Neural crest cell (in vitro differentiated cells): ENCODE measurements at regions not wholly inside any gene's neighbourhood (a gene's known extent, or its start where the extent isn't known, plus 50 kb on each side); places are given as distances from the start of the nearest gene placed in this dataset.
A peak's percentile ranks its signal among the peaks of the same experiment; 100 is the strongest.

ENCODE experiments used
- DNase-seq: peaks from one replicate; pipeline ENCODE4 v3.0.0; 2021; ENCODE audit warnings: low read depth, mixed read lengths, low spot score
- H3K27ac Mint-ChIP-seq: one replicate; pipeline ENCODE4 v1.8.0; 2021; ENCODE audit warnings: mild to moderate bottlenecking, mixed read lengths; ENCODE audit not compliant: unreplicated experiment
- H3K27me3 Mint-ChIP-seq: 2 replicates; pipeline ENCODE4 v1.8.0; 2021; ENCODE audit warnings: low read depth, mild to moderate bottlenecking, mixed read lengths
- H3K36me3 Mint-ChIP-seq: 2 replicates; pipeline ENCODE4 v1.8.0; 2021; ENCODE audit warnings: low read depth, mild to moderate bottlenecking, mixed read lengths
- H3K4me1 Mint-ChIP-seq: 2 replicates; pipeline ENCODE4 v1.8.0; 2021; ENCODE audit warnings: mixed read lengths
- H3K4me3 Mint-ChIP-seq: one replicate; pipeline ENCODE4 v1.8.0; 2021; ENCODE audit warnings: mild to moderate bottlenecking, mixed read lengths
- H3K9me3 Mint-ChIP-seq: 2 replicates; pipeline ENCODE4 v1.8.0; 2021; ENCODE audit warnings: mixed read lengths
- CTCF ChIP-seq: fragments of 200-600 bp; sonication (generic); conservative IDR thresholded peaks from 2 replicates; pipeline ENCODE4 v1.5.0; 2021; ENCODE audit warnings: antibody characterized with exemption, mild to moderate bottlenecking

GRCh38 chr19:30070968-30071632 is 129.1 kb downstream of the URI1 start:
- H3K9me3 Mint-ChIP-seq, result peaks cover 10% of the 10 kb centered on the region
- no peaks in the 10 kb centered on the region for H3K36me3 Mint-ChIP-seq
- H3K27ac Mint-ChIP-seq, result no peak overlapping the region
- H3K4me3 Mint-ChIP-seq, result no peak overlapping the region
- no peak for TF ChIP-seq CTCF
- no peak for DNase-seq
- H3K27me3 Mint-ChIP-seq, result no peaks in the 10 kb centered on the region
- H3K4me1 Mint-ChIP-seq, result no peaks in the 10 kb centered on the region

- Mint-ChIP-seq H3K4me3 (no peak overlapping the region), H3K27me3 (no peaks in the 10 kb centered on the region), H3K9me3 (peaks cover 10% of the 10 kb centered on the region), H3K27ac (peak overlapping the region; percentile 84), H3K4me1 (no peaks in the 10 kb centered on the region), H3K36me3 (no peaks in the 10 kb centered on the region)
- no peak for TF ChIP-seq CTCF
- no peak for DNase-seq
Measured at GRCh38 chr19:30071871-30072270, 129.8 kb downstream of the URI1 start.

- DNase-seq, result no peak
- H3K4me3 Mint-ChIP-seq, result no peak overlapping the region
- H3K27me3 Mint-ChIP-seq, result no peaks in the 10 kb centered on the region
- peaks cover 5% of the 10 kb centered on the region for H3K9me3 Mint-ChIP-seq
- H3K36me3 Mint-ChIP-seq, result no peaks in the 10 kb centered on the region
- no peaks in the 10 kb centered on the region for H3K4me1 Mint-ChIP-seq
- TF ChIP-seq CTCF, result no peak
- peak overlapping the region; percentile 12 for H3K27ac Mint-ChIP-seq
Measured at GRCh38 chr19:30073152-30074000, 131.3 kb downstream of the URI1 start.

- no peak overlapping the region for H3K4me3 Mint-ChIP-seq
- TF ChIP-seq CTCF, result no peak
Measured at GRCh38 chr19:30074096-30074495, 132.1 kb downstream of the URI1 start.

GRCh38 chr19:30074741-30075715 is 133.0 kb downstream of the URI1 start:
- Mint-ChIP-seq H3K4me1 (no peaks in the 10 kb centered on the region), H3K4me3 (no peak overlapping the region), H3K9me3 (no peaks in the 10 kb centered on the region), H3K36me3 (no peaks in the 10 kb centered on the region), H3K27ac (no peak overlapping the region), H3K27me3 (peaks cover 2% of the 10 kb centered on the region)
- no peak for TF ChIP-seq CTCF
- DNase-seq, result no peak

More at GRCh38 chr19:30074096-30074495, 132.1 kb downstream of the URI1 start:
- Mint-ChIP-seq H3K36me3 (no peaks in the 10 kb centered on the region), H3K27ac (peak overlapping the region; percentile 81), H3K9me3 (no peaks in the 10 kb centered on the region), H3K4me1 (no peaks in the 10 kb centered on the region), H3K27me3 (no peaks in the 10 kb centered on the region)
- DNase-seq, result no peak
